Fibroblast of skin of right biceps (primary cell): ENCODE measurements at regions not wholly inside any gene's neighbourhood (a gene's known extent, or its start where the extent isn't known, plus 50 kb on each side); places are given as distances from the start of the nearest gene placed in this dataset.

Experiments
- DNase-seq: peaks from one replicate; pipeline ENCODE4 v3.0.0-alpha.2; 2013

DNA sequence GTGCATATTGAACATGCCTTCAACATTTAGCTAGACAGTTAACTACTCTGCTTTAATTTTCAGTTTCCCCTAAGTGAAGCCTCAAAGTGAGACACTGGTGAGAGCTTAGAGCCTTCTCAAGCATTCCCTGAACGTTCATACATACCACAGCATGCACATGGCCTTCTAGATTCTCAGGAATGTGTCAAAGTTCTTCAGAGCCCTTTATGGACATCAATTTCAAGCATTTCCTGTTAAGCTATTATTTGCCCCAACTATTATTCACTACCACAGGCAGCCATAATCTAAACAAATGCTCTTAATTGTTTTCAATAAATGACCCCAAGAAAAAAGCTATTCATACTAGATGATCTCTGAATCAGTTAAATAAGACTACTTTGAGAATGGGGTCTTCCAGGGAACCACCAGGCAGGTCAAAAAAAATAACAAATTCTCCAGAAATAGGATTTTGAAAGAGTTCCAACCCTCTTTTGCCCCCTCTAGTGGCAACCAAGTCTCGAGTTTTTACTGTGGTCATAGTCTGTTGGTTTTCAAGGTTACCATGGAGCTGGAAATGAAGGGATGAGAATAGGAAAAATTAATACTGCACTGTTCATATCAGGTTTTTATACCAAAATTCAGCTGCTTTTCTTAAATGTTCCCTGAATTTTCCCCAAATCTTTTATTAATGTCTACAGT lies 235.4 kb downstream of the RAB28 start:
- no peak for DNase-seq

DNA sequence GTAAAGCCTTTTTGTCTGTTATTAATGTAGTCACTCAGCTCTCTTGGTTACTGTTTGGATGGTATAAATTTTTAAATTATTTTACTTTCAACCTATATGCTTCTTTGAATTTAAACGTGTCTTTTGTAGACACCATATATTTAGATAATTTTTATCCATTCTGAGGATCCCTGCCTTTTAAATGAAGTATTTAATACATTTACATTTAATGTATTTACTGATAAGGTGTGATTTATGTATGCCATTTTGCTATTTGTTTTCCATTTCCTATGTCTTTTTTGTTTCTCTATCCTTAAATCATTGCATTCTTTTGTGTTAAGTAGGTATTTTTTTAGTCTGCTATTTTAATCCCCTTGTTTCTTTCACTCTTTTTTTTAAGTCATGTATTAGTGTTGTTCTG lies 238.0 kb downstream of the RAB28 start:
- no peak for DNase-seq

DNA sequence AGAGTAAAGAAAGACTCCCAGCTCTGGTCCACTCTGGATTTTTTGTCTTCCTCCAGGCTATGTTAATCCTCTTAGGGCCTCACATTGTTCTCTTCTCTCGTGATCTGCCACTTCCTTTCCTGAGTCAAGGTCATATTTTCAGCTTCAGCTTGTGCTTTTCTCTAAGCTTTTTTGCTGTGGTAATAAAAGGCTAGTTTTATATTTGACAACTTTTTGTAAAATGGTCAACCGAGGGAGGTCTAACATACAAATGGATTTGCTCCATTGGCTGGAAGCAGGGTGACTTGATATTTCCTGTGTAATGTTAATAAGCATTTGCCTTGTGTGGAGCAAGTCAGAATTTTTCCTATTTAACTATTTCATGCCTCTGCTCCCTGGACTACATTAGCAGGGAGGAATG lies 239.7 kb downstream of the RAB28 start:
- no peak for DNase-seq

DNA sequence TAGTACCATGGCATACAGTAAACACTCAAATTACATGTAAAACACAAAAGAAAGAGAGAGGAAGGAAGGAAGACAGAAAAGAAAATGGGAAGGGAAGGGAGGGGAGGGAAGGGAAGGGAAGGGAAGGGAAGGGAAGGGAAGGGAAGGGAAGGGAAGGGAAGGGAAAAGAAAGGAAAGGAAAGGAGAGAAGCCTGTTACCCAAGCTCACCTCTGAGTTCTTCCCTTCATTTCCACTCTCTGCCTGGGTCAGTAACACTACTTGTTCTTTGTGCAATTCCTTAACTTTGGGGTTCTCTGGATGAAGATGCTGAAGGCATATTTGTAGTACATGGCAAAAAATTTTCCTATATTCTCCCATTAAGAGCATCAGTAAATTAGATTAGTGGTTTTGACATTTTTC lies 241.0 kb downstream of the RAB28 start:
- no peak for DNase-seq

DNA sequence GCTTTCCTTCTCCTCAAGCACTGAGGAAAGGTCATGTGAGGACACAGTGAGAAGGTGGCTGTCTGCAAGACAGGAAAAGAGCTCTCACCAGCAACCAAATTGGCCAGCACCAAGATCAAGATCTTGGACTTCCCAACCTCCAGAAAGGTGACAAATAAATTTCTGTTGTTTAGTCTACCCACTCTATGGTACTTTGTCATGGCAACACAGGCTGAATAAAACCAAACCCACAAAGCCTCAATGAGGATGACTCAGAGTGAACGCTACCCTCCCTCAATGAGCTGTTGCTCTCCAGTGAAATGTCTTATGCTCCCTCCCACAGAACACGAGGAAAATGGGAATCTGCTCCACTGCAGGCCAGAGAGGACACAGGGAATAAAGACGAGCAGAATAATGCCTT lies 244.1 kb downstream of the RAB28 start:
- peak; percentile 4 for DNase-seq

DNA sequence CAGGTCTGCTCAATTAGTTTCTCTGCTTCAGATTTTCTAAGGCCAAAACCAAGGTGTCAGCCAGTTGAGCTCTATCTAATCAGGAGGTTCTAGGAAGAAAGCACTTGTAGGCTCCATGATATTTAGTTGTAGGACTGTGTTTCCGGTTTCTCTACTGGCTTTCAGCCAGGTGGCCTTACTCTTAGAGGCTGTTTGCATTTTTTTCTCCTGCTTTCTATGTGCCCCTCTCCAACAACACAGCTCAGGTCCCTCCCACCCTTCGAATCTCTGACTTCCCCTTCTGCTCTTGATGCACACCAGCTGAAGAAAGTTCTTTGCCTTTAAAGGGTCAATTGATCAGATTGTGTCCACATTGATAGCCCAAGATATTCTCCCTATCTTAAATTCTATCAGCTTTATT lies 245.2 kb downstream of the RAB28 start:
- DNase-seq = no peak

DNA sequence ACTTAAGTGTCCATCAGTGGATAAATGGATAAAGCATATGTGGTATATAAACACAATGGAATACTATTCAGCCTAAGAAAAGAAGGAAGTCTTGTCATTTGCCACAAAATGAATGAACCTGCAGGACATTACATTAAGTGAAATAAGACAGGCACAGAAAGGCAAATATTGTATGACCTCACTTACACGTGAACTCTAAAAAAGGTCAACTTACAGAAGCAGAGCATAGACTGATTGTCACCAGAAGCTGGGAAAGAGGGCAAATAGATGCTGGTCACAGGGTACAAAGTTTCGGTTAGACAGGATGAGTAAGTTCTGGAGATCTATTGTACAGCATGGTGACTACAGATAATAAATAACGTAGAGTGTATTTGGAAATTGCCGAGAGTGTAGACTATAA lies 247.7 kb downstream of the RAB28 start:
- DNase-seq = no peak

DNA sequence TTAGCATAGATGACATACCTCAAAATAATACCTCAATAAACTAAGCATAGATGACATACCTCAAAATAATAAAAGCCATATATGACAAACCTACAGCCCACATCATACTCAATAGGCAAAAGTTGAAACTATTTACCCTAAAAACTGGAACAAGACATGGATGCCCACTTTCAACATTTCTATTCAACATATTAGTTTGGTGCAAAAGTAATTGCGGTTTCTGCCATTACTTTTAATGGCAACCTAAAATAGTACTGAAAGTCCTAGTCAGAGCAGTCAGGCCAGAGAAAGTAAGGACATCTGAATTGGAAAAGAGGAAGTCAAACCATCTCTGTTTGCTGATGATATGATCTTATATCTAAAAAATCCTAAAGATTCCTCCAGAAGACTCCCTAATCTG lies 250.4 kb downstream of the RAB28 start:
- no peak for DNase-seq

DNA sequence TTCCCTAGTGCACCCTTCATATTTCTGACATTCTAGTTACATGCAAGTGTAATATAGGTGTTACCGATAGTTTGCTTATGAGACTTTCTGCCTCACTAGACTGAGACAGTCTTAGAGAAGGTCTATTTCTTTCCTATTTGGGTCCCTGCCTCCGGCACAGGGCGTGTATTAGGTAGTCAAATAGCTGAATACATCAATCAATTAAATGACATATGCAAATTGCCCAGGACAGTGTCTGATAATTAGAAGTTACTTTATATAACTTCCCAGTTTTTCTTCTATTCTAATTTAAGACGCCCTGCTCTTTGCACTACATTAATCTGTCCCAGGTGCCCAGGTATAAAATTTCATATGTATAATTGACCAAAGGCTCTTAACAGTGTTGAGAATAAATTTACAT lies 264.2 kb downstream of the RAB28 start:
- DNase-seq = no peak

DNA sequence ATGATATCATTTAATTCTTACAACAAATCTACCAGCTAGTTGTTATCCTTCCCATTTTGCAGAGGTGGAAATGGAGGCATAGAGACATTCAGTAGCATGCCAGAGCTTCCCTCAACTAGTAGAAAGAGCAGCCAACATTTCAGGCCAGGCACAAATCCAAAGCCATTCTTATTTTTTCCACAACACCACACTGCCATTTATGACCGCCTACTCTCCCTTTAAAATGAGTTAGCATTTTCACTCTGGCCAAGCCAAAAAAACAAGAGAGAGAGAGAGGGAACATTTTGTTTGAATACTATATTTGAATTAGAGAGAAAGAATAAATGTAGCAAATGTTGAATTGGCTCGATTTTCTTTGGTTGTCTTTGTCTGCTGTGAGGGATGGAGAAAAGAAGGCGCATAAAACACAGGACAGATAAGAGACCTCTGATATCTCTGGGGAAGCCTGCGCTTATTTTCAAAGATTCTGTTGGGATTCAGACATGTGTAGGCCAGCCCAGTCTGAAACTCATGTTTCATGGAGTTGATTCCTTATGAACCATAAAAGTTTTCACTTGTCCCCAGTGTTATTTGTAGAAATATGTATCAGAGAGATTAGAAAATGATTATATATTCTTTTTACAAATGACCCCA lies 265.7 kb downstream of the RAB28 start:
- DNase-seq = no peak

DNA sequence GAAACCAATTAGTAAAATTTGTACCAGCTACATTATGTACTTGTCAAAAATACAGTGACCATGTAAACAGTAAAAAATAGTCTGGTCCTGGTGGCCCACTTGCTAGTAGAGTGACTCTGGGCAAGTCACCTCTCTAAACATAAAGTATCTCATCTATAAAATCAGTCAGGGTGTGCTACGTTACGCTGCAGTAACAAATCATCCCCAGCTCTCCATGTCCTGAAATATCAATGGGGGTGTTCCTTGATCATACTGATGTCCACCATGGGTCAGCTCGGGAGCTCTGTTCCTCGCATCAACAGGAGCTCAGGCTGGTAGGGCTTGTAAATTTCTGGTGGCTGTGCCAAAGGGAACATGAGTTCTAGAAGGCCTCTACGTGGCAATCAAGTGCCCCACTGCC lies 268.6 kb downstream of the RAB28 start:
- no peak for DNase-seq

DNA sequence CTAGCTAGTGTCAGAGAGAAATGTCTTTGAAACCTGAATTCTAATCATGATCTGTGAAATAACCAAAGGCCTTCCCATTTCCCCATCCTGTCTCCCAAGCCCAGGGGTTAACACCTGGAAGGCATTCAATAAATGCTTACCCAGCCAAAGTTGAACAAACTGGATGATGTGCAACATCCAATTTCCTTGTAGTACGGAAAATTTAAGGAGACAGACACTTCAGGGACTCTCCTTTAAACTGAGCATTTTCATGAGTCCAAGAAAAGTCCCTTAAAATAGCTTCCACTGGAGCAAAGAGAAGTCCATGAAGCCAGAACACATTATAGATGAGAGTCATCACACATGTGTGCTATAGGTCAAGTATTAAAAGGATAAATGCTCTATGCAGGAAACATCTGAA lies 271.2 kb downstream of the RAB28 start:
- DNase-seq = no peak

DNA sequence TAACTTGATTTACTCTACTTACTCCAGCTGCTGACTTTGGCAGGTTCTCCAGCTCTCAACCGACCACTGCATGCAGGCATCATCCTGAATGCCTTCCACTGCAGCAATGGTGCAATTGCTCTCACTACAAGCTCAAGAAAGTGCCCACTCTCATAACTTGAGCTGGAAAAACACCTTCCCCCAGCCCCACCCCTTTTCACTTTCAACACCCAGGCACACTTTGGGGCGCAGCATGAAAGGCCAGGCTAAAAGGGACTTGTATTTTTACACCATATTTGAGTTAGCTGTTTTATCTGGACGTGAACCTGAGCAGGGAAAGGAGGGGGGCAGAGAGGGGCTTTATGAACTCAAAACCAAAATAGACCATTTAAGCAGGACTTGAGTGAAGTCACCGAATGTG lies 274.5 kb downstream of the RAB28 start:
- no peak for DNase-seq

DNA sequence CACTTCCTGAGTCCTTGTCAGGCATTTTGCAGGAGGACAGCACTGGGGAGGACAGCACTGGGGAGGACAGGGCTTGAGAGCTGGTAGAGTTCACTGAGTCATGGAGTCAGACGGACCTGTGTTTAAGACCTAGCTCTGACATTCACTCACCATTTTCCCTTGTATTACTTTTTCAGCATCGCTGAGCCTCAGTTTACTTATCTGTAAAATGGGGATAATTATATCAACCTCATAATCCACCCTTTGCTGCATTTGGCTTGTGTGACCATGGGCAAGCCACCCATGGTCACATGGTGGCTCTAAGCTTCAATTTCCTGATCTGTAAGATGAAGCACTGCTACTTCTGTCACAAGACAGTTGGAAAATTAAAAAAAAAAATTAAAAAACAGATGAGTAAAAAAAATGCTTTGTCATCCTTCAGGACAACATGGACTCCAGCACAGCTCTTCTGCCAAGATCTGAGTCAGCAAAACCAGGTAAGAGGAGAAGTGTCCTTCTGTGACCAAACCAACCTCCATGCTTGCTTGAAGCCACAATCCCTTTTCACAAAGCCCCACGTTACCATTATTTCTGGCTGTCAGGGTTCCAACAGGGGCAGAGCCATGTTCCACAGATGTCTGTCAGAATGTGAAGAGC lies 275.5 kb downstream of the RAB28 start:
- no peak for DNase-seq

DNA sequence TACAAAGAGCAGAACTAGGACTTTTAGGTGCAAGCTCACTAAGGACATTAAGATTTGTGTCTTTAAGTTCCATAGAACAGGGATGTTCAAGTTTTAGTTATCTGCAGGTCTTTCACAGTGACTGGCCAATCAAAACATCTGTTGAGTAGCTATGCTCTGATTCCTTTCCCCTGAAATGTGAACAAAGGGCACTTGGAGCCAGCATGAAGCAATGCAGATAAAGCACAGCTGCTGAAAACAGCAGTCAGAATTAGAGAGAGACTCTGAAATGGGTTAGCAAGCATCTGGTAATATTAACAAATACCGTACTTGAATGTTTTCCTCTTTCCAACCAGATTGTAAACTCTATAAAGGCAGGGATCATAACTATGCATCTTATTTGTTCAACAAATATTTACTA lies 276.9 kb downstream of the RAB28 start:
- no peak for DNase-seq

DNA sequence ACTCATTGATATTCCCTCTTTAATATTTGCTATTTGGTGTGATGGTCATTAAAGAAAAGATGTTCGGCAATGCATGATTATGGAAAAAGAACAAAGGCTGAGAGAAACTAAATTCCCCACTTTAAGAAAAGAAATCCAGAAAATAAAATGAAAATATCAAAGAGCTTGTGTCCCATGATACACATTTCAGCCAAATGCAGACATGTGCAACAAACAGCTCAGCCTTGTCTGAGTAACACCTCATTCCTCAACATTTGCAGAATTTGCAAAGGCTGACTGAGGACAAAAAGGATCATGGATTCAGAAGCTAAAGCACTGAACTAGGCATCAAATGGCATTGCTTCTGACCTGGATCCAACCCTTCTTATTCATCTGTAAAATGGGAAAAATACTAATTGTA lies 281.0 kb downstream of the RAB28 start:
- no peak for DNase-seq

DNA sequence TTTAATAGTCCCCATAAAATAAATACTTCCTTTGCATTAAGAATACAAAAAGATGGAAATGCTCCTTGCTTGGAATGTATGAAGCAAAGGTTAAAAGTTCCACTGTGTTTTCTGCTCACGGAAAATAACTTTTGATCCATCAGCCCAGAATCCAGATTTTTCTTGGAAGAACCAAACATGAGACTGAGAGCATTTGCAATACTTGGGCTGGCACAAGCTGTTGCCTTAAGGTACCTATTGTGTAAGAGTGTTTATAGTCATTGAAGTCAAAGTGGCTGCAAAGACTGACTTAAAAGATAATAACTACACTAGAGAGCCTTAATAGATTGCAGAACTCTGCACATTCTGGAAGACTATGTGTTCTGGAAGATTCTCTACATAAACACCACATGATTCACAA lies 281.4 kb downstream of the RAB28 start:
- no peak for DNase-seq

DNA sequence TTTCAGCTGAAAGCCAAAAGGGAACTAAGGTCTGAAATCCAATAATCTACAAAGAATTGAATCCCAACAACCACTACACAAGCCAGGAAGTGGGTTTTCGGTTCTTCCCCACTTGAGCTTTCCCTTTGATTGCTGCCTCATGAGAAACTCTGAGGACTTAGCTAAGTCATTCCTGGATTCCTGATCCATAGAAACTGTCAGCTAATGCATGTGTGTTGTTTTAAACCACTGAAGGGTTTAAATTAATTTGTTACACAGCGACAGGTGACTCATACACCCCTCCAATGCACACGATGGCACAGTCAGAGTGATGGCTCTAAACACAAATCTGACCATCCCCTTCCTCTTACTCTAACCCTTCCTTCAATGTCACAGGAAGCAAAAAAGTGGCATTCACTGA lies 282.9 kb downstream of the RAB28 start:
- DNase-seq = no peak

DNA sequence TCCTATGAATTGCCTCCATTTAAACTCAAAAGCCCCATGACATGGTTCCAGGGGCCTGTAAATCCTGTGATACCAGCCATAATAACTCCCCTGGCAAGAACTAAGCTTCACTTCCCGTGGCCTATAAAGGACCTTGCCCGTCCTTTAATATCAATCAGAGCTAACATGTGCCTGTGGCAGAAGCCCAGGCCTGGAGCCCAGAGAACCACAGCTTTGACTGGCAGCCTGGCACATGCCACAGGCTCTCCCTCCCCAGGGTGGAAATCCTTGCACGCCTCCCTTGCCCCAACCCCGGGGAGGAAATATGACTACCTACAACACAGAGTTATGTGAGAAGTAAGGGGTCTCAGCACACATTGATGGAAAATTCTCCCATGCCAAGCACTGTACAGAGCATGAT lies 287.4 kb downstream of the RAB28 start:
- DNase-seq = no peak

DNA sequence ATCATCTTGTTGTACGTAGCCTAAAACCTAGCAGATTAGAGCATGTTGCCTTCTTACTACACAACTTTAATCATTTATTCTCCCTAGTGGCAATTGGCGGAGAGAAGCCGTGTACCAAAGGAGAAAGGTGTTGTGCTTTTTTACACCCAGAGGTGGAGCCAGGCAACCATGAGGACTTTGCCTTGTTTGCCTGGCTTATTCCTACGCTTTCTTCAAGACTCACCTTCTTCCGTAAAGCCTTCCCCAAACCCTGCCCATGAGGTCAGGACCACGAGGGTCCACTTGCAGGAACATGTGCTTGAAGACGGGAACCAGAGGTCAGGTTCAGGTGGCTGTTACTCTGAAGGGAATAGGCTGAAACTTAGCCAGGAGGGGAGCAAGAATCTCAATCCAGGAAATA lies 290.5 kb downstream of the RAB28 start:
- no peak for DNase-seq

DNA sequence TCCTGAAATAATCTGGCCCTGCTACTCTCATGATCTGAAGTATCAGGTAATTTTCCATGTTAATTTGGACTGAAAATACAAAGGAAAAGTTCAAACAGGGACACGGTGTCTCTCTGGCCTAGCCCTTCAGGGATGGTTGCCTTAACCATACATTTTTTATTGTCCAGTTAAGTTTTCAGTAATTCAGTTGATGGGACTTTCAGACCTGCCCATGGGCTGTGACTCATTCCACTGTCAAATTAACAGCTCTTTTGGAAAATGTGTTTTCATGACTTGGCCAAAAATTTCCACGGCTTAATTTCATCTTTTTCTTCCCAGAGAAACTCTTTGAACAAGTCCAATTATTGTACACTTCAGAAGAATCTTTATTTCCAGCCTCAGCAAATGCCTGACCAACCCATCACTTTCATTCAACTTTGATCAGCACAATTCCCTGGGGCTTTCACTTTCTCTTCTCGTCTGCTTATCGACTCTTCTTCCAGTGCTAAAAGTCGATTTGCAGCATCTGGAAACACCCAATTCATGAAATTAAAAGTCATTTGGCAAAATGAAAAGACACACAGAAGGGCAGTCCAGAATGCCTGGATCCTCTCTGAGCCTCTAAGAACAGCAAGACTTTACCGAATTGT lies 293.9 kb downstream of the RAB28 start:
- no peak for DNase-seq

DNA sequence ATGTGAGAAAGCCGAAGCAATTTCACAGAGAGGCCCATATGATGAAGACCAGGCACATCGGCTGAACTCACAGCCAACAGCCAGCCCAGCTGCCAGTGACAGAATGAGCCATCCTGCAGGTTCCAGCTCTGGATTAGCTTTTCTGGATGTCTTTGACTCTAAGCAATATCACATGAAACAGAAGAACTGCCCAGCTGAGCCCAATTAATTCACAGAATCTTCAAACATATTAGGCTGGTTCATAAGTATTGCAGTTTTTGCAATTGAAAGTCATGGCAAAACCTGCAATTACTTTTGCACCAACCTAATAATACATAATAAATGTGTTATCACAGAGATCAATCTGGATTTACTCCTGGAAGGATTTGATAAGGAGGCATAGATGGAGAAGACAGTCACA lies 299.9 kb downstream of the RAB28 start:
- no peak for DNase-seq

DNA sequence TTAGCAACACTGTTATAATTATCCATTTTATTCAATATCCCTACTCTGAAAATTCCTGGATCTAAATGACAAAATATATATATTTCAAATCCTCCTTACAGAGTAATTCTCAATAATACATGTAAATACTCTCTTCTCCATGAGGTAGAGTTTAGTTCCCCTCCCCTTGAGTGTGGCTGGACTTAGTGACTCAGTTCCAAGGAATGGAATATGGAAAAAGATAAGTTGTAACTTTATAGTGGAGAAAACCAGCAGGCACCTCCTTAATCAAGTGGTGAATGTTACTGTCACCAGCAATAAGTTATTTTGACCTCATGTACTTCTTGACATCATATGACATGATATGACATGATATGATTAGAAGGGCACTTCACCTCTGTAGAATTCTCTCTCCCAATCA lies 302.0 kb downstream of the RAB28 start:
- no peak for DNase-seq

DNA sequence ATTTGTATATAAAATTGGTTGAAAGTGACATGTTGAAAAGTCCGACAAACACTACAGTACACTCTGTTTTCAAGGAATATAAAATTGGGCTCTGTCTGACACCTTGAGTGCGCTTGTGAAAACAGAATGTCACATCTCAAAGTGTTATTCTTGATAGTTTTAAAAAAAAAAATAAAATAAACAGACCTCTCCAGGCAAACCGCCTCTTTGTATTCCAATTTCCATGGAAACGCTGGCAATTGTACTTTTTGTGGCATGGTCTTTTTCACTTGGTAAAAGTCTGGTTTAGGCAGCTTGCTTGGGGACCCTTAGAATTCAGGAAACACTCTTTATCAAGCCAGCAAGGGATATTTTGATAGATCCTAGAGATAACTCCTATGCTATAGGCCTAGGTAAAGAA lies 302.5 kb downstream of the RAB28 start:
- no peak for DNase-seq
